MM.1S (cell line): ENCODE measurements at regions not wholly inside any gene's neighbourhood (a gene's known extent, or its start where the extent isn't known, plus 50 kb on each side); places are given as distances from the start of the nearest gene placed in this dataset.

Experiments
- CTCF ChIP-seq: fragments of 300-600 bp; sonication (generic); IDR thresholded peaks from 2 replicates; pipeline ENCODE4 v1.5.1; 2016; ENCODE audit warnings: antibody characterized with exemption, low read length, mixed read lengths
- EZH2 ChIP-seq: fragments of 300-600 bp; sonication (generic); optimal IDR thresholded peaks from 2 replicates; pipeline ENCODE3; 2017; ENCODE audit warnings: low read depth, mild to moderate bottlenecking, antibody characterized with exemption, low read length, mixed read lengths
- EZH2phosphoT487 ChIP-seq: fragments of 300-600 bp; sonication (generic); IDR thresholded peaks from 2 replicates; pipeline ENCODE4 v1.6.1; 2018; ENCODE audit warnings: antibody characterized with exemption, low read length

- TF ChIP-seq CTCF (no peak), EZH2 (no peak), EZH2phosphoT487 (no peak)
Measured at GRCh38 chr6:6915813-6916547, 191.8 kb upstream of the RREB1 start.
